SU-DHL-6 (cell line): ENCODE measurements at regions not wholly inside any gene's neighbourhood (a gene's known extent, or its start where the extent isn't known, plus 50 kb on each side); places are given as distances from the start of the nearest gene placed in this dataset.
"Not testable (repeated sequence)": the region's sequence is repeated elsewhere in the genome, so short reads cannot be mapped to it uniquely, and the experiment has no call there.

Experiments
- CTCF ChIP-seq: fragments of 200-600 bp; sonication (generic); IDR thresholded peaks from one replicate; pipeline ENCODE4 v1.5.1; 2017; ENCODE audit warnings: antibody characterized with exemption, mild to moderate bottlenecking, low read length, moderate library complexity; ENCODE audit not compliant: insufficient read depth, poor library complexity, severe bottlenecking
- EZH2phosphoT487 ChIP-seq: fragments of 200-600 bp; sonication (generic), shearing (Covaris generic); conservative IDR thresholded peaks from 2 replicates; pipeline ENCODE4 v1.6.1; 2018; ENCODE audit warnings: mild to moderate bottlenecking, antibody characterized with exemption, low read length, moderate library complexity, mixed read lengths

GRCh38 chr4:127020831-127021230 is 611.9 kb upstream of the INTU start:
- not testable (repeated sequence) for TF ChIP-seq CTCF, EZH2phosphoT487
